ENCODE measurements at regions not wholly inside any gene's neighbourhood (a gene's known extent, or its start where the extent isn't known, plus 50 kb on each side); places are given as distances from the start of the nearest gene placed in this dataset.

DNA sequence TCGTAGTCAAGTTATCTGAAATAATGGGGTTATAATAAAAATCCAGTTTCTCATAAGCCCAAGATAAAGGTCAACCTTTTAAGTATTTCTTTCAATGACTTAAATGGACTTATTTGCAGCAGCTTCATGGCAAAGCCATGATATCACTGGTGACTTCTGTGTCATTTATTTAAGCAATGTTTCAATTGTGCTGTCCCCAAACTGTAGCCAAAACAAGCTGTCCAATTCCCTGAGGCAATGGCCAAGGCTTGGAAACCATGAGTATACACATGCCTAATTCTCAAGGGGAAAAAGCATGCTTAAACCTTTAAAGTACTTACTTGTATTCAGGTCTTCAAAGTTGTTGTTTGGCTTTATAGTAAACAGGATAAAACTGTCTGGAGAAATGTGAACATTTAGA is 376.4 kb upstream of the TNC start:
- Histone ChIP-seq H2AFZ (ENCODE audit: low read length) (no peak overlapping the region), H3K9ac (ENCODE audit: low read length) (no peak overlapping the region), H3K9me2 (replicated peaks; ENCODE audit: insufficient read depth, low read length) (no peaks in the 10 kb centered on the region), H3K27me3 (replicated peaks; ENCODE audit: insufficient read depth, low read length) (no peaks in the 10 kb centered on the region), H4K20me1 (ENCODE audit: insufficient read depth, low read length) (no peaks in the 10 kb centered on the region), H3K9me3 (replicated peaks; ENCODE audit: insufficient read depth, low read length) (no peaks in the 10 kb centered on the region), H3K4me1 (ENCODE audit: low read length) (0 out of 2 replicates have a peak, but pooled peaks cover 6% of the 10 kb centered on the region), H3K4me2 (ENCODE audit: low read depth, low read length) (no peak overlapping the region), H3K27ac (ENCODE audit: low read length) (no peak overlapping the region), H3K4me3 (ENCODE audit: low read length) (no peak overlapping the region), H3K36me3 (replicated peaks; ENCODE audit: insufficient read depth, low read length) (no peaks in the 10 kb centered on the region), H3K79me2 (ENCODE audit: low read length) (no peaks in the 10 kb centered on the region), H3F3A (ENCODE audit: insufficient read depth, low read length) (no peaks in the 10 kb centered on the region)
- DNase-seq, result no peak
- TF ChIP-seq, protein P1, sequence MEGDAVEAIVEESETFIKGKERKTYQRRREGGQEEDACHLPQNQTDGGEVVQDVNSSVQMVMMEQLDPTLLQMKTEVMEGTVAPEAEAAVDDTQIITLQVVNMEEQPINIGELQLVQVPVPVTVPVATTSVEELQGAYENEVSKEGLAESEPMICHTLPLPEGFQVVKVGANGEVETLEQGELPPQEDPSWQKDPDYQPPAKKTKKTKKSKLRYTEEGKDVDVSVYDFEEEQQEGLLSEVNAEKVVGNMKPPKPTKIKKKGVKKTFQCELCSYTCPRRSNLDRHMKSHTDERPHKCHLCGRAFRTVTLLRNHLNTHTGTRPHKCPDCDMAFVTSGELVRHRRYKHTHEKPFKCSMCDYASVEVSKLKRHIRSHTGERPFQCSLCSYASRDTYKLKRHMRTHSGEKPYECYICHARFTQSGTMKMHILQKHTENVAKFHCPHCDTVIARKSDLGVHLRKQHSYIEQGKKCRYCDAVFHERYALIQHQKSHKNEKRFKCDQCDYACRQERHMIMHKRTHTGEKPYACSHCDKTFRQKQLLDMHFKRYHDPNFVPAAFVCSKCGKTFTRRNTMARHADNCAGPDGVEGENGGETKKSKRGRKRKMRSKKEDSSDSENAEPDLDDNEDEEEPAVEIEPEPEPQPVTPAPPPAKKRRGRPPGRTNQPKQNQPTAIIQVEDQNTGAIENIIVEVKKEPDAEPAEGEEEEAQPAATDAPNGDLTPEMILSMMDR (IDR thresholded peaks at IDR 0.05; ENCODE audit: low read length), result no peak
- TF ChIP-seq EZH2phosphoT487 (IDR thresholded peaks at IDR 0.05; ENCODE audit: low read length) (no peak), EZH2 (optimal IDR thresholded peaks at IDR 0.05; ENCODE audit: low read depth, low read length) (no peak)

DNA sequence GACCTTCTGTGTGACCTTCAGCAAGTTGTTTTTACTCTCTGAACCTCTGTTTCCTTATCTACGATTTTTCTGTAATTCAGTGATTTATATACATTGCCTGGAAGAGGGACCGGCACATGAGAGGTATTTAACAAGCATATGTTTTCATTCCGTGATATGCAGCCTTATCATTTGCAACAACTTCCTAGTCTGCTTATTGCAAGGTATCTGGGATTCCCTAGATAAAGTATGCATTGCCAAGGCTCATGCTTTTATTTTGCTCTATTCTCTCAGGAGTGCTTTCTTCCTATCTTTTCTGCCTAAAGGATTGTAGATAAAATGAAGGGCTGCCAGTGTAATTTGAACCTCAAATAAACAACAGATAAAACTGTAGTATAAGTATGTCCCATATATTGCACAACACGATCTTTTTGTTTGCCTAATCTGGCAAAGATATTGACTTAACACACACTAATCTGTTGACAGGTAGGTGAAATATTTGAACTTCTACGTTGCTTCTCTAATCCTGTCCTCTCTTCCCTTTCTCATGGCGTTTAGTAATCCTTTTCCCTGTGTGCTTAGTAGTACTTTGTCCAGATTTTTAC is 377.2 kb upstream of the TNC start:
- H3K27me3 ChIP-seq (replicated peaks; ENCODE audit: insufficient read depth, low read length), result no peaks in the 10 kb centered on the region
- H3K79me2 ChIP-seq (ENCODE audit: low read length), result no peaks in the 10 kb centered on the region
- TF ChIP-seq, protein P1 (IDR thresholded peaks at IDR 0.05; ENCODE audit: low read length), result no peak
- no peak for TF ChIP-seq EZH2 (optimal IDR thresholded peaks at IDR 0.05; ENCODE audit: low read depth, low read length)
- TF ChIP-seq EZH2phosphoT487 (IDR thresholded peaks at IDR 0.05; ENCODE audit: low read length), result no peak
- DNase-seq, result no peak
- H3K9ac ChIP-seq (ENCODE audit: low read length), result no peak overlapping the region
- no peak overlapping the region for H3K4me2 ChIP-seq (ENCODE audit: low read depth, low read length)
- H2AFZ ChIP-seq (ENCODE audit: low read length), result no peak overlapping the region
- no peaks in the 10 kb centered on the region for H4K20me1 ChIP-seq (ENCODE audit: insufficient read depth, low read length)
- no peak overlapping the region for H3K4me3 ChIP-seq (ENCODE audit: low read length)
- no peaks in the 10 kb centered on the region for H3F3A ChIP-seq (ENCODE audit: insufficient read depth, low read length)
- no peak overlapping the region for H3K27ac ChIP-seq (ENCODE audit: low read length)
- H3K36me3 ChIP-seq (replicated peaks; ENCODE audit: insufficient read depth, low read length), result no peaks in the 10 kb centered on the region
- no peaks in the 10 kb centered on the region for H3K9me3 ChIP-seq (replicated peaks; ENCODE audit: insufficient read depth, low read length)
- H3K9me2 ChIP-seq (replicated peaks; ENCODE audit: insufficient read depth, low read length), result no peaks in the 10 kb centered on the region
- H3K4me1 ChIP-seq (ENCODE audit: low read length), result 0 out of 2 replicates have a peak, but pooled peaks cover 6% of the 10 kb centered on the region

DNA sequence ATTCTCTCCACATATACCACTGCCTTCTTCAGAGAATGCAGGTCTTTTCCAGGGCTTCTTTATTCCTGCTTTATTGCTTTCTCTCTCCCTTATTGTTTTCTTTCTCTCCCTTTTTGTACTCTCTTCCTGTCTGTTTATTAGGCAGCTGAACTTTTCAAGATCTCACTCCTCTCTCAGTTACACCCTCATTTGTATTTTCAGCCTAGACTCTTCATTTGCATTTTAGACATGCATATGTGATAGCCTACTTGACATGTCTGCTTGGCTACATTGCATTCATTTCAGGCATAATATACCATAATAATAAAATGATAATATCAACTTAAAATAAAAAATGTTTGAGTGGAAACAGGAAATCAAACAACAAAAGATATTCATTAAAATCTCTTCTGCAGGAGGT is 377.9 kb upstream of the TNC start:
- H3K4me1 ChIP-seq (ENCODE audit: low read length), result 0 out of 2 replicates have a peak, but pooled peaks cover 6% of the 10 kb centered on the region
- TF ChIP-seq EZH2 (optimal IDR thresholded peaks at IDR 0.05; ENCODE audit: low read depth, low read length) (no peak), EZH2phosphoT487 (IDR thresholded peaks at IDR 0.05; ENCODE audit: low read length) (no peak)
- TF ChIP-seq, protein P1 (IDR thresholded peaks at IDR 0.05; ENCODE audit: low read length), result no peak
- DNase-seq, result no peak
- H3K9me2 ChIP-seq (replicated peaks; ENCODE audit: insufficient read depth, low read length), result no peaks in the 10 kb centered on the region
- H3F3A ChIP-seq (ENCODE audit: insufficient read depth, low read length), result no peaks in the 10 kb centered on the region
- no peak overlapping the region for H2AFZ ChIP-seq (ENCODE audit: low read length)
- no peak overlapping the region for H3K9ac ChIP-seq (ENCODE audit: low read length)
- H3K4me2 ChIP-seq (ENCODE audit: low read depth, low read length), result no peak overlapping the region
- no peaks in the 10 kb centered on the region for H3K27me3 ChIP-seq (replicated peaks; ENCODE audit: insufficient read depth, low read length)
- no peaks in the 10 kb centered on the region for H3K9me3 ChIP-seq (replicated peaks; ENCODE audit: insufficient read depth, low read length)
- no peaks in the 10 kb centered on the region for H3K79me2 ChIP-seq (ENCODE audit: low read length)
- H3K27ac ChIP-seq (ENCODE audit: low read length), result no peak overlapping the region
- H4K20me1 ChIP-seq (ENCODE audit: insufficient read depth, low read length), result no peaks in the 10 kb centered on the region
- H3K4me3 ChIP-seq (ENCODE audit: low read length), result no peak overlapping the region
- H3K36me3 ChIP-seq (replicated peaks; ENCODE audit: insufficient read depth, low read length), result no peaks in the 10 kb centered on the region
